ENCODE measurements at regions not wholly inside any gene's neighbourhood (a gene's known extent, or its start where the extent isn't known, plus 50 kb on each side); places are given as distances from the start of the nearest gene placed in this dataset.

DNA sequence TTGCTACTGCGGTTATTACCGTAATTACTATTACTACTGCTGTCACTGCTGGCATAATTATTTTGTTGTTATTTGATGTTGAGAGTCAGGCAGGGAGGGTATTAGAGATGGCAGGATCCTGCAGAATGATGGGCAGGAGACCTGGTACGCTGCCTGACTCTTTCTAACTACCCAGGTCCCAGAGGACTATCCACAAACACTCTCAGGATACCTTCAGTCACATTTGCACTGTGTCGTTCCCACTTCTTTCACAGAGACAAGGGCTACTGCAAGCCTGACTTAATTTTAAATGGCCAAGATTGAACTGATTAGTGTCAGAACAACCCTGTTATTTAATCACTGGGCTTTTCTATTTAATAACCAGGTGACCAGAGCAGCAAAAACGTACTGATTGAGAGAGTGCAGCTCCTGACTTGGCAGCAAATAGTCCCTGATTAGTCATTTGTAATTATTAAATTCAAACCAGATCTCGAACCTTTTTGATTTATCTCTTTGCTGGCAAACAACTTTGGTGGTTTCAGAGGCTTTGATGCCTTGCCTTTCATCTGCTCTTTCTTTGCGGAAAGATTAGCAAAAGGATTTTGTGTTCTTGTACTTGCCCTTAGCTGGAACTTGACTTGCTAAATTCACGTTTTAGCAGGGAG lies 88.8 kb upstream of the ARHGEF3 start:
- FAIRE-seq (no peak), DNase-seq (ENCODE audit: low read depth) (no peak)
- Histone ChIP-seq H3K27me3 (ENCODE audit: control insufficient read depth, insufficient read depth, low read length) (no peaks in the 10 kb centered on the region), H3K4me3 (ENCODE audit: low read depth, low read length) (no peak overlapping the region), H3K36me3 (ENCODE audit: control insufficient read depth, insufficient read depth, low read length) (no peaks in the 10 kb centered on the region)
- TF ChIP-seq, protein P1, sequence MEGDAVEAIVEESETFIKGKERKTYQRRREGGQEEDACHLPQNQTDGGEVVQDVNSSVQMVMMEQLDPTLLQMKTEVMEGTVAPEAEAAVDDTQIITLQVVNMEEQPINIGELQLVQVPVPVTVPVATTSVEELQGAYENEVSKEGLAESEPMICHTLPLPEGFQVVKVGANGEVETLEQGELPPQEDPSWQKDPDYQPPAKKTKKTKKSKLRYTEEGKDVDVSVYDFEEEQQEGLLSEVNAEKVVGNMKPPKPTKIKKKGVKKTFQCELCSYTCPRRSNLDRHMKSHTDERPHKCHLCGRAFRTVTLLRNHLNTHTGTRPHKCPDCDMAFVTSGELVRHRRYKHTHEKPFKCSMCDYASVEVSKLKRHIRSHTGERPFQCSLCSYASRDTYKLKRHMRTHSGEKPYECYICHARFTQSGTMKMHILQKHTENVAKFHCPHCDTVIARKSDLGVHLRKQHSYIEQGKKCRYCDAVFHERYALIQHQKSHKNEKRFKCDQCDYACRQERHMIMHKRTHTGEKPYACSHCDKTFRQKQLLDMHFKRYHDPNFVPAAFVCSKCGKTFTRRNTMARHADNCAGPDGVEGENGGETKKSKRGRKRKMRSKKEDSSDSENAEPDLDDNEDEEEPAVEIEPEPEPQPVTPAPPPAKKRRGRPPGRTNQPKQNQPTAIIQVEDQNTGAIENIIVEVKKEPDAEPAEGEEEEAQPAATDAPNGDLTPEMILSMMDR (IDR thresholded peaks at IDR 0.05; ENCODE audit: insufficient read depth, low read length, severe bottlenecking): no peak

DNA sequence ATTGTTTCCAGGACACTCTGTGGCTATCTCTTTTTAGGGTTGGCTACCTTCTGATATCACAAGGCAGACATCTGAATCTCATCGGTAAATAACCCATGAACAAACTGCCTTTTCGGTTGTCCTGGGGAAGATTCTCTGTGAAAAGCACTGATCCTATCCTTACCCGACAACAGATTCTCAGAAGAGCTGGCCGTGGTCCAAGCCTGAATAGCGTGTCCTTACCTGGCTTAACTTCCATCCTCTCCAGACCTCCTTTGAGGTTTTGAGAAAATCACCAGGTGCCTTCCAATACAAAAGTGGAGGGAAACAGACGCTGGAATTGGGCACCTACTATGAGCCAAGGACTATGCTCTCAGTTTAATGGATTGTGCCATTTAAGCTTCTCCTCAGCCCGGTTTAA lies 87.4 kb upstream of the ARHGEF3 start:
- no peak overlapping the region for H3K4me3 ChIP-seq (ENCODE audit: low read depth, low read length)
- DNase-seq (ENCODE audit: low read depth): no peak
- no peaks in the 10 kb centered on the region for H3K27me3 ChIP-seq (ENCODE audit: control insufficient read depth, insufficient read depth, low read length)
- no peak for FAIRE-seq
- TF ChIP-seq, protein P1 (IDR thresholded peaks at IDR 0.05; ENCODE audit: insufficient read depth, low read length, severe bottlenecking): no peak
- no peaks in the 10 kb centered on the region for H3K36me3 ChIP-seq (ENCODE audit: control insufficient read depth, insufficient read depth, low read length)

DNA sequence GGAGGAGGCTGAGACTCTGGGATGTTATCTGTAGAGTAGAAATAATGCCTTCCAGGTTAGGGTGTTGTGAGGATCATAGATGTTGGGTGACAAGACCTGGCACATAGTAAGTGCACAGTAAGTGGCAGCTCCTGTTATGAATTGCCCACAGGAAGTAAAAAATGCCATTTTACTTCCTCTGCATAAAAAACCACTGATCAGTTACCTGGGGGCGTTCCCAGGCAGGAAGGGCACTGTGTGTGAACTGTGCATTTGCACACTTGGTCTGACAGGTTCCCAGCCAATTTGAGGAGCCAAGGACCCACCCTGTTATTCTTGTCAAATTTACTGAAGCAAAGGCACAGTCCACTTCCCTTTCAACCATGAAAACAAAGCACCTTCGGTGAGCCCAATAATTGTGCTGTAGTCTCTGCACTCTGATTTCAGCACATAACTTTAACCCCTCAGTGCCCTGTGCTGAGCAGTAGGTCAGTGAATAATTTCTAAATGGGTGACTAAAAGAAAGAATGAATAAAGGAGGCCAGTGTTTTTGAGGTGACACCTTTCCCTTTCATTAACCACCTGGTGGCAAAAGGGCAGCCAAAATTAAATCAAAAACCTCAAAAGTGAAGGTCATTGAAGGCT lies 85.8 kb upstream of the ARHGEF3 start:
- DNase-seq (ENCODE audit: low read depth): no peak
- Histone ChIP-seq H3K36me3 (ENCODE audit: control insufficient read depth, insufficient read depth, low read length) (no peaks in the 10 kb centered on the region), H3K4me3 (ENCODE audit: low read depth, low read length) (no peak overlapping the region), H3K27me3 (ENCODE audit: control insufficient read depth, insufficient read depth, low read length) (no peaks in the 10 kb centered on the region)
- no peak for FAIRE-seq
- TF ChIP-seq, protein P1 (IDR thresholded peaks at IDR 0.05; ENCODE audit: insufficient read depth, low read length, severe bottlenecking): no peak

DNA sequence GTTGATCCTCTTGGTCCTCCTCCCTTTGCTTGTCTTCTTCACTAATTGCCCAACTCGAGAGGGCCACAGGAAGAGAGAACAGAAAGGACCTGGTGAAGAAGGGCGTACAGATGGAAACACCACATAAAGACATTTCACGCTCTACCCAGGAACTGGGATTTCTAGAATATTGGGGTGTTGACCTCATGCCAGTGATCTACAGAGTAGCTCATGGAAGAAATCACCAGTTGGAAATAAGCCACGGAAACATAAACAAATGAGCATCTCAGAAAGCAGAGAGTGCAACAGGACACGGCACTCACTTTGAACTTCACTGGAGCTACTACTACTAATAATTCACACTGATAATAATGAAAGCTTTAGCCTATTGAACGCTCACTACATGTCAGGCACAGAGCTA lies 84.6 kb upstream of the ARHGEF3 start:
- TF ChIP-seq, protein P1 (IDR thresholded peaks at IDR 0.05; ENCODE audit: insufficient read depth, low read length, severe bottlenecking): no peak
- Histone ChIP-seq H3K36me3 (ENCODE audit: control insufficient read depth, insufficient read depth, low read length) (no peaks in the 10 kb centered on the region), H3K4me3 (ENCODE audit: low read depth, low read length) (no peak overlapping the region), H3K27me3 (ENCODE audit: control insufficient read depth, insufficient read depth, low read length) (no peaks in the 10 kb centered on the region)
- FAIRE-seq (no peak), DNase-seq (ENCODE audit: low read depth) (no peak)

DNA sequence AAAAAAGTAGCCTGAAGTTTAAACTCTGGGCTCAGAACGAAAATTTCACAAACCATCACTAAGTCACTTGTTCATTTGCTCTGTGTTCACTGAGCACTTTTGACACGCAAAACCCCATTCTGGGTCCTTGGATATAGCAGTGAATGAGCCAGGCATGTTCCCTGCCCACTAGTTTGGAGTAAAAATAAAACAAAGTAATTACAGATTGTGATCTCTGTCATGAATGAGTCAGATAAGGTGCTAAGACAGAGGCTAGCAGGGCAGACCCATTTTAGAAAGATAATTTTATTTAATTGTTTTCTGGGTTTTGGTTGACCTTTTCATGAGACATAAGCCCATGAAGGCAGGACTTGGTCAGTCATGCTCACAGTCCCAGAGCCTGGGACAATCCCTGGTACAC lies 84.1 kb upstream of the ARHGEF3 start:
- Histone ChIP-seq H3K27me3 (ENCODE audit: control insufficient read depth, insufficient read depth, low read length) (no peaks in the 10 kb centered on the region), H3K4me3 (ENCODE audit: low read depth, low read length) (no peak overlapping the region), H3K36me3 (ENCODE audit: control insufficient read depth, insufficient read depth, low read length) (no peaks in the 10 kb centered on the region)
- FAIRE-seq (no peak), DNase-seq (ENCODE audit: low read depth) (no peak)
- TF ChIP-seq, protein P1 (IDR thresholded peaks at IDR 0.05; ENCODE audit: insufficient read depth, low read length, severe bottlenecking): no peak

DNA sequence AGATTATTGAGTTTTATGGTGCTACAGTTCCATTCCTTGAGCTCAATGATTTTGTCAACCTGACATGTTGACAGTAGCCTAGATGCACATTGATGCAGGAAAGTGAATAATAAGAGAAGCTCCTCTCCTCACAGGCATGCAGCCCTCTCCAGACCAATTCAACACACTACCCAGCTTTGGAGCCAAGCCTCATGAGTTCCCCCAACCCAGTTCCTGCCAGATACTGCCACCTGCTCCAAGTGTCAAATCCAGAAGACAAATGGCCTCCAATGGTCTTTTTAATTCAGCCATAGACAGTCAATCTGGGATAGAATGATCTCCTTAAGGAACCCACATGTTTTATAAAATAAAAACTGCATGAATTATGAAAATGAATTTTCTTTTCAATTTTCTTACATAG lies 83.7 kb upstream of the ARHGEF3 start:
- FAIRE-seq (no peak), DNase-seq (ENCODE audit: low read depth) (no peak)
- no peak overlapping the region for H3K4me3 ChIP-seq (ENCODE audit: low read depth, low read length)

More for the DNA sequence above, 83.7 kb upstream of the ARHGEF3 start:
- TF ChIP-seq, protein P1 (IDR thresholded peaks at IDR 0.05; ENCODE audit: insufficient read depth, low read length, severe bottlenecking): no peak
- Histone ChIP-seq H3K27me3 (ENCODE audit: control insufficient read depth, insufficient read depth, low read length) (no peaks in the 10 kb centered on the region), H3K36me3 (ENCODE audit: control insufficient read depth, insufficient read depth, low read length) (no peaks in the 10 kb centered on the region)
